GM10266 (cell line): ENCODE measurements at regions not wholly inside any gene's neighbourhood (a gene's known extent, or its start where the extent isn't known, plus 50 kb on each side); places are given as distances from the start of the nearest gene placed in this dataset.
A peak's percentile ranks its signal among the peaks of the same experiment; 100 is the strongest.
"Not testable (repeated sequence)": the region's sequence is repeated elsewhere in the genome, so short reads cannot be mapped to it uniquely, and the experiment has no call there.

Experiments
- DNase-seq: peaks from one replicate; pipeline ENCODE4 v3.0.0; 2012; ENCODE audit errors: extremely low spot score
- TF ChIP-seq, protein P1 (sequence below): IDR thresholded peaks from 2 replicates; pipeline ENCODE4 v1.5.1; 2012; ENCODE audit warnings: mild to moderate bottlenecking, low read depth; ENCODE audit not compliant: control insufficient read depth, insufficient read depth; ENCODE audit errors: missing control alignments

DNA sequence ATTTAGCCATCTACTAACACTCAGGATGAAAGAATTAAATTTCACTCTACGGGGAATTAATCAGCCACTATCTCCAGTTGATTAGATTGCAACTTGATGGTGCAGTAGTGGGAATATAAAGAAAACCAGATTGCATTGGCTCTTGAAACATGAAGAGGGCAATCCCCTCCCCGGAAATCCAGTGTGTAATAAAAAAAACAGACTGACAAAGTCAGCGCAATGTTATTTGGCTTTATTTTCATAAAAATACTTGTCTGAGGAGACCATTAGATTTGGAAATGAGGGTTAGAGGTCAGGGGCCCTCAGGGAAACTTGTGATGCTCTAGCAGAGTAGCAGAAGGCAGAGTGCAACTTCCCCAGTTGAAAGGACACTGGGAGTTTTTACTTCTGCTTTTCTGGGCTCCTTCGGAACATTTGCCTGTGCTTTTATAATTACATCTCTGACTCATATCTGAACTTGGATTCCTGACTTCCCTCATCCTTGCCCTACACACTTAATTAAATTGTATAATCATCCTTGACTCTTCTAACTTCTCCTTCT is 326.8 kb downstream of the TUSC7 start:
- DNase-seq: no peak
- TF ChIP-seq, protein P1, sequence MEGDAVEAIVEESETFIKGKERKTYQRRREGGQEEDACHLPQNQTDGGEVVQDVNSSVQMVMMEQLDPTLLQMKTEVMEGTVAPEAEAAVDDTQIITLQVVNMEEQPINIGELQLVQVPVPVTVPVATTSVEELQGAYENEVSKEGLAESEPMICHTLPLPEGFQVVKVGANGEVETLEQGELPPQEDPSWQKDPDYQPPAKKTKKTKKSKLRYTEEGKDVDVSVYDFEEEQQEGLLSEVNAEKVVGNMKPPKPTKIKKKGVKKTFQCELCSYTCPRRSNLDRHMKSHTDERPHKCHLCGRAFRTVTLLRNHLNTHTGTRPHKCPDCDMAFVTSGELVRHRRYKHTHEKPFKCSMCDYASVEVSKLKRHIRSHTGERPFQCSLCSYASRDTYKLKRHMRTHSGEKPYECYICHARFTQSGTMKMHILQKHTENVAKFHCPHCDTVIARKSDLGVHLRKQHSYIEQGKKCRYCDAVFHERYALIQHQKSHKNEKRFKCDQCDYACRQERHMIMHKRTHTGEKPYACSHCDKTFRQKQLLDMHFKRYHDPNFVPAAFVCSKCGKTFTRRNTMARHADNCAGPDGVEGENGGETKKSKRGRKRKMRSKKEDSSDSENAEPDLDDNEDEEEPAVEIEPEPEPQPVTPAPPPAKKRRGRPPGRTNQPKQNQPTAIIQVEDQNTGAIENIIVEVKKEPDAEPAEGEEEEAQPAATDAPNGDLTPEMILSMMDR: no peak

DNA sequence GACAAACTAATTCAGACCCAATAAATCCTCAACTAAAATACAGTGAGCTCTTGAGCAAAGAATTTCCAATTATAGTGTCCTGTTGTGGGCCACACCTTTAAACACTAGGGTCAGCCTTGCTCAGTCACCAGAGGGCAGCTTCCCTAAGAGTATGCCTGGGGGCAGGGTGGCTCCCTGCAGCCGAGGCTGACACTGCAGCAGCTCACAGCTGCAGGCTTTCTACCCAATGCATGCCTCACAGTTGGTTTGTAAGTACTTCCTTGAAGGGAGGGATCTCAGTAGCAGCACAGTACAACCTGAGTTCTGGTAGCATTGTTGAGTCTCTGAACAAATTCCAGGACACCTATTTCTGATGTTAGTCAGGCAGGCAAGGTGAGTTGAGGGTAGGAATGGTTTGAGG is 335.6 kb downstream of the TUSC7 start:
- TF ChIP-seq, protein P1: no peak
- DNase-seq: no peak

DNA sequence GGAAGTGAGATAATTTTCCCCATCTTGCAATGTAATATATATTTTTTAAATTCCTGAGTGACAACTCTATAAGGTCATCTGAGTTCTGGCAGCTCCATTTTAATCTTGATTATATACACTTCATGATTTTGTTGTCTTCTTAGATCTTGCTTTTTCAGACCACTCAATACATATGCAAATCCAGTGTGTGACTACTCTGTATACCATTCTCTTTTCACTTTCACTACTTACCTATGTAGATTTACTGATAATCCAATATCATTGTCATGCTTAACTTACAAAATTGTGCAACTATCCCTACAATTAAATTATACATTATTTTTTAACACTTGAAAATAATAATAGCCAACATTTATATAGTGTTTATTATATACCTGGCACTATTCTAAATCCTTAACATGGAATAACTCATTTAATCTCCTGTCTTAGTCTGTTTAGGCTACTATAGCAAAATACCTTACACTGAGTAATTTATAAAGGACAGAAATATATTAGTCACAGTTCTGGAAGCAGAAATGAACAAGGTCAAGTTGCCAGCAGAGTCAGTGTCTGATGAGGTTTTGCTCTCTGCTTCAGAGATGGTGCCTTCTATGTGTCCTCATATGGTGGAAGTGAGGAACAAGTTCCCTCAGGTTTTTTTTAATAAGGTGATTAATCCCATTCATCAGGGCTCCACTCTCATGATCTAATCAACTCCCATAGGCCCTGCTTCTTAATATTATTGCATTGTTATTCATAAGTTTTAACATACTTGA is 338.5 kb downstream of the TUSC7 start:
- no peak for DNase-seq
- TF ChIP-seq, protein P1: no peak

DNA sequence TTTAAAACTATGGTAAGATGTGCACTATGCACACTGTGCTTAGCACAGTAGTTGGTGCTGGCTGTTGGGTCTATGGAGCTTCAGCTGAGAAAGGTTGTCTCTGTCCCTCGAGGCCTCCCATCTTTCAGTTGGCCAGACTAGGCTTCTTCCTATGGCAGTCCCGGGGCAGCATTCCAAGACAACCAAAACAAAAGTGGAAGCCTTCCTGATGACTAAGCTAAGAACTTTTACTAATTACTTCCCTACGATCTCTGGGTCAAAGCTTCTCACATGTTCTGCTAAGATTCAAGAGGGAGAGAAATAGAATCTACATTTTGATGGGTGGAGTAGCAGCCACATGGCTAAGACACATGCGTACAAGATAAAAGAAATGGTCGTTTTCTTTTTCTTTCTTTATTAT is 342.8 kb downstream of the TUSC7 start:
- DNase-seq: no peak
- TF ChIP-seq, protein P1: no peak

DNA sequence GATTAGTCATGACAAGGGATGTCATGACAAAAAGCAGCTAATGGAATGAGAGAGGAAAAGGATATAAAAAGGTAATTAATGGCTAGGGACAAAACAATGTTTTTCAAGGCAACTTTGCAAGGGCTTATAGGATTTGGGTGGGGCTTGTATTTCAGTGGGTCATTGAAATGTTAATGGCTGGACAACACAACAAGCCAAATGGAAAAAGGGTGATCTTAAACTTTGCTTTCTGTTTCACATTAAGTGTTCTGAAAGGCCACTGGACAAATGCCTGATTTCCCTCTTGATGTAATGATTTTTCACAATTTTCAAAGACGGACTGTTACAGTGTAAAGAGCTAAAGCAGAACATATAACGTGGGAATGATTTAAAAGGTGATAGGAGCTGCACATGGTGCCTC is 345.0 kb downstream of the TUSC7 start:
- no peak for DNase-seq

DNA sequence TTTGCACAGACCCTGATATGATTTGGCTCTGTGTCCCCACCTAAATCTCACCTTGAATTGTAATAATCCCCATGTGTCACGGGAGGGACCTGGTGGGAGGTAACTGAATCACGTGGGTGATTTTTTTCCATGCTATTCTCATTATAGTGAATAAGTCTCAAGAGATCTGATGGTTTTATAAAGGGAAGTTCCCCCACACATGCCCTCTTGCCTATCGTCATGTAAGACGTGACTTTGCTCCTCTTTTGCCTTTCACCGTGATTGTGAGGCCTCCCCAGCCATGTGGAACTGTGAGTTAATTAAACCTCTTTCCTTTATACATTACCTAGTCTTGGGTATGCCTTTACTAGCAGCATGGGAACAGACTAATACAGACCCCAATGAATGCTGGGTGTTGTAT is 347.4 kb downstream of the TUSC7 start:
- DNase-seq: not testable (repeated sequence)

More for the DNA sequence above, 345.0 kb downstream of the TUSC7 start:
- TF ChIP-seq, protein P1: no peak

DNA sequence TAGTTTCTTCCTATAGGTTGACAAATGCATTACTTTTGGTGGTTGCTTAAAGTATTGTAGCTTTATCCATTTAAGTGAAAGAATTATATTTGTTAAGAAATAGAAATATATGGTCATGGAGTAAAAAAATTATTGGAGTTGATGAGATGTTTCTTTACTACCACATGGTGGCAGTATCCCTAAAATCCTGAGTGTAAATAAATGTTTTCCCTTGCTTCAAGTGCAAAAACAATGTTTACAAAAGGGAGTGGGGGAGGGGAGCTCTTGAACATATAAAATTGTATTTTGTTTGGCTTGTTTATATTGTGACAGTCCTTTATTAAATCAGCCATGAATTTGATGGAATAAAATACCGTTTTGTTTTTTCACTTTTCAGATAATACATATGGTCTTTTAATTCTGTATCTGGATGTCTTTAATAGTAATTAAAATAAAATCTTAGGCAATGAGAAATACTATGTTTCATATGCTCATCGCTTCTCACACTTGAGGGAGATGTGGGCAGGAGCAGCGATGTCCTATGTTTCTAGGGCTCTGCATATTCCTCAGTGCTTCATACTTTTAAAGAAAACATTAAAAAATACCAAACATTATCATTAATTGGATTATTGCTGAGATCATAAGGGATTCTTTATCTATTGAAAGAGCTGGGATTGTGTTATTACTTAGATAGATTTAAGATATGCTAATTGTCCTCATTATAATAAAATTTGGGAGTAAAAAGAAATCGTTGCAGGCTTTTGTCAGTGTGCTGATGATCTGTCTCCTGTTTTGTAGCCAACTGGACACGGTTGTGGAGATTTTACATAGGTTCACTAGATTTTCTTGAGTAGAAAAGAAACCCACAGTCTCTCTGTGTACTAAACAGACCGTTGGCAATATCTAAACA is 349.7 kb downstream of the TUSC7 start:
- TF ChIP-seq, protein P1: peak; percentile 11
- DNase-seq: no peak
